Peyer's patch (tissue), 4 donors: ENCODE measurements at regions not wholly inside any gene's neighbourhood (a gene's known extent, or its start where the extent isn't known, plus 50 kb on each side); places are given as distances from the start of the nearest gene placed in this dataset.

Source experiments
- DNase-seq, 3 donors: peaks; one replicate each; pipeline ENCODE4 v3.0.0-alpha.2; 2017 to 2019
- H3K27ac ChIP-seq, 4 donors: fragments of 200-600 bp; sonication (generic); one replicate each; pipeline ENCODE4 v1.5.1; 2016 to 2019
- H3K27me3 ChIP-seq, 2 donors: fragments of 200-600 bp; sonication (generic); one replicate each; pipeline ENCODE4 v1.5.1; 2019
- H3K36me3 ChIP-seq, 3 donors: fragments of 200-600 bp; sonication (generic); one replicate each; pipeline ENCODE4 v1.5.1; 2016 to 2019
- H3K4me1 ChIP-seq, 4 donors: fragments of 200-600 bp; sonication (generic); one replicate each; pipeline ENCODE4 v1.5.1; 2016 to 2019
- H3K4me3 ChIP-seq, 4 donors: fragments of 200-600 bp; sonication (generic); 1 replicate in 3 of 4; 2 replicates in 1 of 4; pipeline ENCODE4 v1.5.1; 2016 to 2019; ENCODE audit warnings: mild to moderate bottlenecking in 1 of 4
- H3K9me3 ChIP-seq, 4 donors: fragments of 200-600 bp; sonication (generic); one replicate each; pipeline ENCODE4 v1.5.1; 2016 to 2019; ENCODE audit warnings: mild to moderate bottlenecking in 1 of 4
- CTCF ChIP-seq, 6 experiments: fragments of 450-650 bp in 4 of 6; fragments of 200-600 bp in 2 of 6; sonication (generic) in 1 of 6; IDR thresholded peaks; one replicate each; pipeline ENCODE4 v1.5.1; 2017 to 2019; ENCODE audit warnings: antibody characterized with exemption in 6 of 6, mild to moderate bottlenecking in 3 of 6, moderate library complexity in 1 of 6
- POLR2A ChIP-seq, 2 donors: fragments of 450-650 bp; IDR thresholded peaks; one replicate each; pipeline ENCODE4 v1.5.1; 2017; ENCODE audit warnings: antibody characterized with exemption in 2 of 2, mild to moderate bottlenecking in 2 of 2, moderate library complexity in 2 of 2

DNA sequence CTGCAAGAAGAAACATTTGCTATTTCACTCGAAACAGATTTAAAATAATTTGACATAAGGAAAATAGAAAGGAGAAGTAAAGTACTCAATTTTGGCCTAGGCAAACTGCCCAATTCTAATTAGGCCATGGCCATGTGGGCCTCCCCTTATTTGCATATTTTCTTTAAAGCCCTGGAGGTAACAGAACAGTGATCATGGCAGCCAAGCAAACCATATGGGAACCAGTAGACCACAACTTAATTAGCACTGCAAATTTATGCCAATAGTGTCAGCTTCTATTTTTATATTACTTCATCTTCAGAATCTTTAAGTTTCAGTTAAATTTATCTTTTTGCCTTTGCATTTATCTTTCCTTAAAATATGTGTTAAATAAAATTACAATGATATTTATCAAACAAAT is 63.3 kb upstream of the THSD7A start:
- TF ChIP-seq POLR2A (IDR thresholded peaks at IDR 0.05) (no peak), CTCF (IDR thresholded peaks at IDR 0.05) (no peak)
- DNase-seq, result no peak
- H3K4me1 ChIP-seq, result no peaks in the 10 kb centered on the region

GRCh38 chr7:11896663-11897062 is 64.7 kb upstream of the THSD7A start:
- Histone ChIP-seq H3K27ac (no peak overlapping the region), H3K4me3 (no peak overlapping the region), H3K27me3 (no peaks in the 10 kb centered on the region), H3K9me3 (no peaks in the 10 kb centered on the region), H3K36me3 (no peaks in the 10 kb centered on the region), H3K4me1 (no peaks in the 10 kb centered on the region)
- TF ChIP-seq CTCF (IDR thresholded peaks at IDR 0.05) (no peak), POLR2A (IDR thresholded peaks at IDR 0.05) (no peak)
- DNase-seq, result no peak

More for the DNA sequence above, 63.3 kb upstream of the THSD7A start:
- H3K9me3 ChIP-seq, result no peaks in the 10 kb centered on the region
- no peak overlapping the region for H3K27ac ChIP-seq
- no peak overlapping the region for H3K4me3 ChIP-seq
- no peaks in the 10 kb centered on the region for H3K36me3 ChIP-seq
- H3K27me3 ChIP-seq, result no peaks in the 10 kb centered on the region

GRCh38 chr7:11899247-11899646 is 67.2 kb upstream of the THSD7A start:
- DNase-seq, result no peak
- H3K27ac ChIP-seq, result no peak overlapping the region
- no peaks in the 10 kb centered on the region for H3K9me3 ChIP-seq
- H3K36me3 ChIP-seq, result no peaks in the 10 kb centered on the region
- no peaks in the 10 kb centered on the region for H3K4me1 ChIP-seq
- TF ChIP-seq POLR2A (IDR thresholded peaks at IDR 0.05) (no peak), CTCF (IDR thresholded peaks at IDR 0.05) (no peak)
- no peaks in the 10 kb centered on the region for H3K27me3 ChIP-seq
- H3K4me3 ChIP-seq, result no peak overlapping the region

- H3K4me1 ChIP-seq, result no peaks in the 10 kb centered on the region
- DNase-seq, result no peak
- no peaks in the 10 kb centered on the region for H3K36me3 ChIP-seq
- no peak overlapping the region for H3K27ac ChIP-seq
- no peaks in the 10 kb centered on the region for H3K27me3 ChIP-seq
- H3K9me3 ChIP-seq, result no peaks in the 10 kb centered on the region
- H3K4me3 ChIP-seq, result no peak overlapping the region
- TF ChIP-seq POLR2A (IDR thresholded peaks at IDR 0.05), result no peak
- TF ChIP-seq CTCF (IDR thresholded peaks at IDR 0.05), result no peak
These were observed 78.3 kb upstream of the THSD7A start for GRCh38 chr7:11910253-11910652.

DNA sequence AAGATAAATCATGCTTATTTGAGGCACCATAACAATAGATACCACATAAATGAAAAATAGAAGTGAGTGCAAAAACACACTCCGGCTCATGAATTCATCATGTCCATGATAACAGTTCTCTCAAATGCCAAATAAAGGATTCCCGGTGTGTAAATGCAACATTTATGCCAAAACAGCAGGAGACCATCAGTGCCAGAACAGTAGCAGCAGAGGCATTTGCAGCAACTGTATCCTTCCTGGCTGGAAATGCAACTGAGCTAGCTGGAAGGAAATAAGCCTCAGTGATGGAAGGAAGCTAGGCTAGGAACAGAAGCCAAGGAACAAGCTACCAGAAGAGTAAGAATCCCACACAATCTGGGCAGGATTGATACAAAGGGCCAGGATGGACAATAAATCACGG is 79.9 kb upstream of the THSD7A start:
- Histone ChIP-seq H3K36me3 (no peaks in the 10 kb centered on the region), H3K4me3 (no peak overlapping the region), H3K4me1 (no peaks in the 10 kb centered on the region), H3K27me3 (no peaks in the 10 kb centered on the region), H3K9me3 (no peaks in the 10 kb centered on the region), H3K27ac (no peak overlapping the region)
- DNase-seq, result no peak
- TF ChIP-seq CTCF (IDR thresholded peaks at IDR 0.05), result no peak
- no peak for TF ChIP-seq POLR2A (IDR thresholded peaks at IDR 0.05)

GRCh38 chr7:11914645-11915044 is 82.6 kb upstream of the THSD7A start:
- Histone ChIP-seq H3K27ac (no peak overlapping the region), H3K9me3 (no peaks in the 10 kb centered on the region), H3K4me3 (no peak overlapping the region), H3K36me3 (no peaks in the 10 kb centered on the region), H3K4me1 (no peaks in the 10 kb centered on the region), H3K27me3 (no peaks in the 10 kb centered on the region)
- no peak for DNase-seq
- no peak for TF ChIP-seq CTCF (IDR thresholded peaks at IDR 0.05)
